ENCODE measurements at regions not wholly inside any gene's neighbourhood (a gene's known extent, or its start where the extent isn't known, plus 50 kb on each side); places are given as distances from the start of the nearest gene placed in this dataset.

DNA sequence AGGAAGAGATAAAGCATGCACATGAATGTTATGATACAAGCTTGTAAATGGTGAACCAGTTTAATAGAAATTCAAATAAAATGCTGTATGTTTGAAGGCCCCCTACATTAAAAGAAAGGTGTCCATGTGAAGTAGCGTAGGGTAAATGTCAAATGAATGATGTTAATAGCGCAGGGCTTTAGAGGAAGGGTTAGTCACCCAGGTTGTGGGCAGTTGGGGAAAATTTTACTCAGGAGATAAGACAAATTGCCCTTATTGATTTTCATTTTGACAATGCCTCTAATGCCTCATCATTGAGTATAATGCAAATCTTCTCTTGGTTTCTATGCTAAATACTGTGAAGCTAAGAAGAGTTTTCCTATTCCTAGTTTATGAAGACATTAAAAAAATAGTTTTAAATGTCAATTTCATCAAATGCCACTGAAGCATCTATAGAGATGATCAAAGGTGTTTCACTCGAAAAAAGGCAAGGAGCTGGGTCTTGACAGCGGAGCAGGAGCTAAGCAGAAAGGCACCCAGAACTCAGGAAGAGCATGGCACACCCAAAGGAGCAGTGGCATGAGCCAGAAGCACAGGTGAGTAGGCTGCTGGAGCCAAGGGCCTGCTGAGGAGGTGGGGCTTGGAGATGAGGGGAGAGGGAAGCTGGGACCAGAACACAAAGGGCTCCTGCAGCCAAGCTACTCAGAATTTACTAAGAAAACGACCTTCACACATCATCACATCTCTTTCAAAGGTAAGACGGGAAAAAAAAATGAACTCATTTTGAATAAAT lies 129.3 kb upstream of the ACKR3 start:
- TF ChIP-seq, protein P1, sequence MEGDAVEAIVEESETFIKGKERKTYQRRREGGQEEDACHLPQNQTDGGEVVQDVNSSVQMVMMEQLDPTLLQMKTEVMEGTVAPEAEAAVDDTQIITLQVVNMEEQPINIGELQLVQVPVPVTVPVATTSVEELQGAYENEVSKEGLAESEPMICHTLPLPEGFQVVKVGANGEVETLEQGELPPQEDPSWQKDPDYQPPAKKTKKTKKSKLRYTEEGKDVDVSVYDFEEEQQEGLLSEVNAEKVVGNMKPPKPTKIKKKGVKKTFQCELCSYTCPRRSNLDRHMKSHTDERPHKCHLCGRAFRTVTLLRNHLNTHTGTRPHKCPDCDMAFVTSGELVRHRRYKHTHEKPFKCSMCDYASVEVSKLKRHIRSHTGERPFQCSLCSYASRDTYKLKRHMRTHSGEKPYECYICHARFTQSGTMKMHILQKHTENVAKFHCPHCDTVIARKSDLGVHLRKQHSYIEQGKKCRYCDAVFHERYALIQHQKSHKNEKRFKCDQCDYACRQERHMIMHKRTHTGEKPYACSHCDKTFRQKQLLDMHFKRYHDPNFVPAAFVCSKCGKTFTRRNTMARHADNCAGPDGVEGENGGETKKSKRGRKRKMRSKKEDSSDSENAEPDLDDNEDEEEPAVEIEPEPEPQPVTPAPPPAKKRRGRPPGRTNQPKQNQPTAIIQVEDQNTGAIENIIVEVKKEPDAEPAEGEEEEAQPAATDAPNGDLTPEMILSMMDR (conservative IDR thresholded peaks at IDR 0.05; ENCODE audit: low read length) = no peak
- no peak for TF ChIP-seq EZH2phosphoT487 (IDR thresholded peaks at IDR 0.05; ENCODE audit: borderline replicate concordance, low read depth, low read length)

Data from OCI-LY7 (cell line).